HepG2 (cell line): ENCODE measurements at regions not wholly inside any gene's neighbourhood (a gene's known extent, or its start where the extent isn't known, plus 50 kb on each side); places are given as distances from the start of the nearest gene placed in this dataset.

Experiments used
- ATAC-seq: fragments of 200-7000 bp; cut with Tn5 transposase; 3 replicates; pipeline ENCODE4 v1.9.1; 2020; ENCODE audit warnings: mild to moderate bottlenecking, moderate library complexity
- BruUV-seq: library from RNA; stranded (reverse); fragments of 400-500 nt; replicated peaks from 2 replicates; lab custom pipeline; 2021; lab: Mats Ljungman, UMichigan
- CTCF ChIA-PET: fragments of 300-600 bp; formaldehyde crosslinking; extraction: SDS; loops from one replicate; lab custom pipeline; 2021; ENCODE audit warnings: low total read pairs, inconsistent platforms, low intra/inter-chr PET ratio; lab: Yijun Ruan, JAX
- POLR2A ChIA-PET: fragments of 350-600 bp; sonication (Branson Sonifier 250); formaldehyde crosslinking; loops from one replicate; lab custom pipeline; 2020; ENCODE audit warnings: antibody characterized with exemption, inconsistent platforms; lab: Yijun Ruan, JAX
- DNase-seq: peaks from one replicate; pipeline ENCODE4 v3.0.0-alpha.2; 2015; ENCODE audit warnings: low spot score
- FAIRE-seq: peaks from 3 replicates; lab custom pipeline; 2011; peaks lifted over from hg19 to GRCh38; lab: Jason Lieb, UNC
- H2AFZ ChIP-seq: one replicate; pipeline ENCODE4 v1.6.1; 2011; ENCODE audit warnings: low read length, inconsistent platforms
- H3K27ac ChIP-seq: fragments of 300-600 bp; 3 replicates; pipeline ENCODE4 v1.8.0; 2011; ENCODE audit warnings: mixed run types, mild to moderate bottlenecking, mixed read lengths, low read length, inconsistent platforms; ENCODE audit not compliant: insufficient read depth; ENCODE audit errors: extremely low read length
- H3K27me3 ChIP-seq, 2 experiments: fragments of 200-600 bp in 1 of 2; 2 replicates in 1 of 2; 3 replicates in 1 of 2; pipeline versions ENCODE4 v1.6.0 to v1.8.0; 2011; ENCODE audit warnings: low read length in 2 of 2, mild to moderate bottlenecking in 2 of 2, moderate library complexity in 2 of 2, inconsistent platforms in 1 of 2; ENCODE audit not compliant: insufficient read depth in 2 of 2, control insufficient read depth in 1 of 2
- H3K36me3 ChIP-seq, 2 experiments: fragments of 200-600 bp in 1 of 2; replicated peaks in 1 of 2; 2 replicates in 1 of 2; 3 replicates in 1 of 2; pipeline versions ENCODE4 v1.5.1 to v1.8.0; 2011; ENCODE audit warnings: low read length in 2 of 2, inconsistent platforms in 1 of 2; ENCODE audit not compliant: insufficient read depth in 2 of 2, control insufficient read depth in 1 of 2
- H3K4me1 ChIP-seq: 2 replicates; pipeline ENCODE4 v1.5.1; 2012; ENCODE audit warnings: low read length, inconsistent platforms; ENCODE audit not compliant: insufficient read depth
- H3K4me2 ChIP-seq: 2 replicates; pipeline ENCODE4 v1.6.0; 2011; ENCODE audit warnings: low read depth, low read length, inconsistent platforms
- H3K4me3 ChIP-seq, 3 experiments: fragments of 200-600 bp in 1 of 3; sonication (generic), shearing (Covaris generic) in 1 of 3; replicated peaks in 1 of 3; 2 replicates each; pipeline ENCODE4 v1.5.1; 2011 to 2016; ENCODE audit warnings: low read length in 3 of 3, inconsistent platforms in 2 of 3, low read depth in 2 of 3, mild to moderate bottlenecking in 2 of 3, control low read depth in 1 of 3, mixed read lengths in 1 of 3; ENCODE audit not compliant: insufficient read depth in 1 of 3
- H3K79me2 ChIP-seq: one replicate; pipeline ENCODE4 v1.6.1; 2011; ENCODE audit warnings: low read length, inconsistent platforms; ENCODE audit not compliant: insufficient read depth
- H3K9ac ChIP-seq: 2 replicates; pipeline ENCODE4 v1.6.0; 2011; ENCODE audit warnings: mild to moderate bottlenecking, low read depth, low read length, inconsistent platforms; ENCODE audit not compliant: insufficient read depth
- H3K9me3 ChIP-seq: 2 replicates; pipeline ENCODE4 v1.5.1; 2012; ENCODE audit warnings: mild to moderate bottlenecking, low read length
- H4K20me1 ChIP-seq: 2 replicates; pipeline ENCODE4 v1.6.0; 2011; ENCODE audit warnings: inconsistent platforms, mild to moderate bottlenecking, low read length, moderate library complexity; ENCODE audit not compliant: insufficient read depth
- AHR ChIP-seq: IDR thresholded peaks from 2 replicates; pipeline ENCODE4 v1.6.1; 2018; ENCODE audit warnings: missing genetic modification reagents, missing compliant biosample characterization
- CCAR2 ChIP-seq: fragments of 200-400 bp; formaldehyde crosslinking; optimal IDR thresholded peaks from 2 replicates; pipeline ENCODE3; 2018; ENCODE audit warnings: low read depth, mild to moderate bottlenecking, low read length, moderate library complexity
- ELK4 ChIP-seq: sonication (generic); formaldehyde crosslinking; IDR thresholded peaks from 2 replicates; pipeline ENCODE4 v1.9.0; 2021; ENCODE audit warnings: missing genetic modification reagents, borderline replicate concordance
- ETV5 ChIP-seq: IDR thresholded peaks from 2 replicates; pipeline ENCODE4 v1.6.1; 2018; ENCODE audit warnings: missing biosample characterization, missing genetic modification reagents, inconsistent platforms, borderline replicate concordance
- FOXM1 ChIP-seq: sonication (generic); formaldehyde crosslinking; IDR thresholded peaks from 2 replicates; pipeline ENCODE4 v1.5.0; 2020; ENCODE audit warnings: missing genetic modification reagents
- IRF9 ChIP-seq: sonication (generic); formaldehyde crosslinking; IDR thresholded peaks from 2 replicates; pipeline ENCODE4 v1.8.0; 2022; ENCODE audit warnings: missing genetic modification reagents, mild to moderate bottlenecking, borderline replicate concordance
- MAFF ChIP-seq: IDR thresholded peaks from 2 replicates; pipeline ENCODE4 v1.6.1; 2011; ENCODE audit warnings: low read depth, low read length, improper control_type of control experiment
- MAFK ChIP-seq, 2 experiments: IDR thresholded peaks in 1 of 2; conservative IDR thresholded peaks in 1 of 2; 2 replicates each; pipeline ENCODE4 v1.6.1; 2011; ENCODE audit warnings: improper control_type of control experiment in 2 of 2, low read length in 2 of 2
- MAZ ChIP-seq, 2 experiments: sonication (generic) in 1 of 2; formaldehyde crosslinking in 1 of 2; IDR thresholded peaks; 2 replicates each; pipeline versions ENCODE4 v1.5.0 to v1.6.1; 2012 to 2020; ENCODE audit warnings: low read depth in 2 of 2, mild to moderate bottlenecking in 2 of 2, borderline replicate concordance in 1 of 2, improper control_type of control experiment in 1 of 2, low read length in 1 of 2, missing genetic modification reagents in 1 of 2, moderate library complexity in 1 of 2
- MXD3 ChIP-seq: IDR thresholded peaks from 2 replicates; pipeline ENCODE4 v1.6.1; 2016; ENCODE audit warnings: mild to moderate bottlenecking, missing biosample characterization, missing genetic modification reagents
- NKX3-1 ChIP-seq: sonication (generic); formaldehyde crosslinking; IDR thresholded peaks from 2 replicates; pipeline ENCODE4 v1.5.0; 2020; ENCODE audit warnings: missing genetic modification reagents
- SETDB1 ChIP-seq: sonication (generic); formaldehyde crosslinking; IDR thresholded peaks from 2 replicates; pipeline ENCODE4 v1.5.1; 2020; ENCODE audit warnings: missing genetic modification reagents, mild to moderate bottlenecking, borderline replicate concordance
- SIN3A ChIP-seq: IDR thresholded peaks from 2 replicates; pipeline ENCODE4 v1.6.1; 2011; ENCODE audit warnings: low read depth, mild to moderate bottlenecking, control low read depth, low read length, borderline replicate concordance
- TCF7 ChIP-seq: sonication (generic); IDR thresholded peaks from 2 replicates; pipeline ENCODE4 v1.6.1; 2016; ENCODE audit warnings: antibody characterized with exemption, low read depth
- ZBTB38 ChIP-seq: sonication (generic); formaldehyde crosslinking; IDR thresholded peaks from 2 replicates; pipeline ENCODE4 v1.5.1; 2020; ENCODE audit warnings: mild to moderate bottlenecking, missing genetic modification reagents
- ZFAT ChIP-seq: sonication (generic); formaldehyde crosslinking; conservative IDR thresholded peaks from 2 replicates; pipeline ENCODE4 v1.8.1; 2023; ENCODE audit warnings: missing genetic modification reagents, inconsistent platforms
- ZNF724P ChIP-seq: sonication (generic); formaldehyde crosslinking; IDR thresholded peaks from 2 replicates; pipeline ENCODE4 v1.8.0; 2022; ENCODE audit warnings: missing genetic modification reagents, borderline replicate concordance
- WGBS: methylation state at CpG from one replicate; pipeline ENCODE4 v1.1.6; 2017; ENCODE audit warnings: low lambda C conversion rate; 5-methylcytosine and 5-hydroxymethylcytosine counted together
- in situ Hi-C: cut with HindIII; loops from 2 replicates; pipeline ENCODE4 v1.10.0; 2017; ENCODE audit warnings: low pct_unique_long_range_greater_than_20kb; ENCODE audit not compliant: extremely low pct_ligation_motif_present
- intact Hi-C: fragments of 100-400 bp; cut with micrococcal nuclease; formaldehyde crosslinking; loops from one replicate; pipeline ENCODE4 v1.10.0; 2022; ENCODE audit not compliant: unreplicated experiment
- TF ChIP-seq, protein P1 (sequence below): sonication (generic); formaldehyde crosslinking; IDR thresholded peaks from 2 replicates; pipeline ENCODE4 v1.4.0; 2020; ENCODE audit warnings: missing genetic modification reagents

DNA sequence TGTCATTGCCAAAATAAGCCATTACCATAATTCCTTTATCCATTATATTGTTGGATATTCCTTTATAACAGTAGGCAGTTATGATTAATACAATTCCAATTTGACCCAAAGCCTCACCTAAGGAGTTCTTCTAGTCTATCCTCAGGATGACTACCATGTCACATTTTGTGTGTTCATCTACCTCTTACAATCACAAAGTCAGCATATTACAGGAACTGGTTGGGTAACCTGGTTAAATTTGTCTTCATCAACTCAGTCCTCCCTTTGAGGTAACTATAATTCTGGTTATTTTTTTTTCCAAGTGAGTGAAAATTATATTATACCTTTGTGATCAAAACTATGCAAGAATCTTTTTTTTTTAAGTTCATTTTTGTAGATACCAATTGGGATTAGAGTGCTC is 540.5 kb downstream of the BTBD3 start:
- no peak overlapping the region for H3K4me3 ChIP-seq
- H2AFZ ChIP-seq: no peak overlapping the region
- H3K36me3 ChIP-seq: no peaks in the 10 kb centered on the region
- POLR2A ChIA-PET: no interaction called here
- H3K27me3 ChIP-seq: no peaks in the 10 kb centered on the region
- ATAC-seq: no peak
- intact Hi-C loops: no loop called here
- no peak overlapping the region for H3K27ac ChIP-seq
- H3K4me1 ChIP-seq: no peaks in the 10 kb centered on the region
- H3K9ac ChIP-seq: no peak overlapping the region
- no peak for FAIRE-seq
- H3K4me2 ChIP-seq: no peak overlapping the region
- H4K20me1 ChIP-seq: no peaks in the 10 kb centered on the region
- CTCF ChIA-PET: no interaction called here
- no TSS peak for BruUV-seq
- in situ Hi-C loops: no loop called here
- TF ChIP-seq SIN3A (no peak), MAFF (peak; percentile 29; the same call in 1 of the 2 replicates), MAFK (conservative IDR thresholded peaks at IDR 0.05 in 1 of 2, IDR thresholded peaks at IDR 0.05 in 1 of 2; ENCODE audit: low read length in 2 of 2) (peak; percentile 53 to 58)
- no peak for DNase-seq
- H3K79me2 ChIP-seq: no peaks in the 10 kb centered on the region
- peaks cover 20% of the 10 kb centered on the region for H3K9me3 ChIP-seq

DNA sequence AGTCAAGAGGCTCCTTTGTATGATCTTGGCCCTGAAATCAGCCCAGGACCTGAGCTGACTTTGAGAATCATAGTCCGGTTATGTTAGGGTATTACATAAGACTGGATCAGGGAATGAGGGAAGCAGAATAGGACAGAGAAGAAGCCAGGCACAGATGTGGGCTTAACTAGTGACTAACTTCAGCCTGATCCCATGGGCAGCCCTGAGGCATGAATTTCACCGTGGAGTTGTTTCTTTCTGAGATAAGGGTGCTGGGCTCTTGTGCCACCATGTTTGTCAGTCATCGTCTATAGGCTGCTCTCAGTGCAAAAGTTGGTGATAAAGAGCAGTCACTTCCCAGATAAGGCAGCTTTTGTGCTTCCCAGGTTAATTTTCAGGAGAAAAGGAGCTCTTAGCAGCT is 544.7 kb upstream of the SPTLC3 start:
- Histone ChIP-seq H3K4me1 (no peaks in the 10 kb centered on the region), H3K36me3 (no peaks in the 10 kb centered on the region), H3K4me3 (no peak overlapping the region), H3K79me2 (no peaks in the 10 kb centered on the region), H3K27ac (no peak overlapping the region), H3K9me3 (peaks cover 6% of the 10 kb centered on the region), H4K20me1 (no peaks in the 10 kb centered on the region), H3K4me2 (no peak overlapping the region), H3K9ac (no peak overlapping the region), H2AFZ (no peak overlapping the region), H3K27me3 (no peaks in the 10 kb centered on the region)
- FAIRE-seq (no peak), DNase-seq (no peak), ATAC-seq (no peak)
- in situ Hi-C loops: no loop called here
- ChIA-PET CTCF (no interaction called here), POLR2A (no interaction called here)
- BruUV-seq: no TSS peak
- 5% methylated on average over 3 of the region's 3 CpGs for WGBS
- intact Hi-C loops: no loop called here
- TF ChIP-seq CCAR2 (no peak), ETV5 (CRISPR knock-in tag) (no peak), SETDB1 (no peak), NKX3-1 (CRISPR knock-in tag) (no peak), AHR (no peak), MXD3 (CRISPR knock-in tag) (no peak), ZFAT (CRISPR knock-in tag) (no peak), MAZ (IDR thresholded peaks at IDR 0.05; ENCODE audit: borderline replicate concordance, low read depth, low read length) (no peak), MAZ (CRISPR knock-in tag; IDR thresholded peaks at IDR 0.05; ENCODE audit: low read depth) (no peak), ZNF724P (CRISPR knock-in tag) (no peak), FOXM1 (CRISPR knock-in tag) (no peak), ZBTB38 (no peak), ELK4 (CRISPR knock-in tag) (no peak), TCF7 (no peak), IRF9 (no peak)
- TF ChIP-seq, protein P1, sequence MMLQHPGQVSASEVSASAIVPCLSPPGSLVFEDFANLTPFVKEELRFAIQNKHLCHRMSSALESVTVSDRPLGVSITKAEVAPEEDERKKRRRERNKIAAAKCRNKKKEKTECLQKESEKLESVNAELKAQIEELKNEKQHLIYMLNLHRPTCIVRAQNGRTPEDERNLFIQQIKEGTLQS (CRISPR knock-in tag): no peak
